CD4-positive, alpha-beta T cell treated with Interleukin-10 for 1 hour (primary cell): ENCODE measurements at regions not wholly inside any gene's neighbourhood (a gene's known extent, or its start where the extent isn't known, plus 50 kb on each side); places are given as distances from the start of the nearest gene placed in this dataset.
"Not testable (repeated sequence)": the region's sequence is repeated elsewhere in the genome, so short reads cannot be mapped to it uniquely, and the experiment has no call there.

Source experiments
- DNase-seq: peaks from one replicate; pipeline ENCODE4 v3.0.0-alpha.2; 2020

GRCh38 chr6:153525998-153526397 is 394.9 kb upstream of the RGS17 start:
- DNase-seq: no peak

GRCh38 chr6:153523390-153523789 is 392.3 kb upstream of the RGS17 start:
- no peak for DNase-seq

- peak; percentile 25 for DNase-seq
Measured at GRCh38 chr6:153511896-153512496, 380.9 kb upstream of the RGS17 start.

- DNase-seq: no peak
Measured at GRCh38 chr6:153503810-153504209, 372.7 kb upstream of the RGS17 start.

GRCh38 chr6:153493501-153493900 is 362.4 kb upstream of the RGS17 start:
- DNase-seq: no peak

GRCh38 chr6:153489479-153489878 is 358.4 kb upstream of the RGS17 start:
- no peak for DNase-seq

GRCh38 chr6:153488267-153488666 is 357.2 kb upstream of the RGS17 start:
- DNase-seq: no peak

GRCh38 chr6:153485072-153485471 is 354.0 kb upstream of the RGS17 start:
- no peak for DNase-seq

GRCh38 chr6:153484056-153484455 is 353.0 kb upstream of the RGS17 start:
- DNase-seq: no peak

GRCh38 chr6:153476243-153476642 is 345.2 kb upstream of the RGS17 start:
- no peak for DNase-seq

- no peak for DNase-seq
Measured at GRCh38 chr6:153465050-153465449, 334.0 kb upstream of the RGS17 start.

- no peak for DNase-seq
Measured at GRCh38 chr6:153449279-153449678, 318.2 kb upstream of the RGS17 start.

GRCh38 chr6:153442749-153443148 is 311.7 kb upstream of the RGS17 start:
- not testable (repeated sequence) for DNase-seq

GRCh38 chr6:153442096-153442495 is 311.0 kb upstream of the RGS17 start:
- DNase-seq: no peak

- no peak for DNase-seq
Measured at GRCh38 chr6:153437193-153437592, 306.1 kb upstream of the RGS17 start.

- DNase-seq: no peak
Measured at GRCh38 chr6:153436351-153436750, 305.3 kb upstream of the RGS17 start.

GRCh38 chr6:153435787-153436186 is 304.7 kb upstream of the RGS17 start:
- DNase-seq: no peak

- DNase-seq: no peak
Measured at GRCh38 chr6:153425536-153425935, 294.5 kb upstream of the RGS17 start.

GRCh38 chr6:153424719-153425400 is 293.8 kb upstream of the RGS17 start:
- no peak for DNase-seq

GRCh38 chr6:153412519-153412918 is 281.4 kb upstream of the RGS17 start:
- DNase-seq: no peak

- no peak for DNase-seq
Measured at GRCh38 chr6:153411070-153411648, 280.1 kb upstream of the RGS17 start.

- no peak for DNase-seq
Measured at GRCh38 chr6:153405931-153406330, 274.8 kb upstream of the RGS17 start.

- DNase-seq: no peak
Measured at GRCh38 chr6:153401751-153402150, 270.7 kb upstream of the RGS17 start.

- no peak for DNase-seq
Measured at GRCh38 chr6:153392156-153392555, 261.1 kb upstream of the RGS17 start.

- no peak for DNase-seq
Measured at GRCh38 chr6:153373869-153374268, 242.8 kb upstream of the RGS17 start.
